Gastroesophageal sphincter (tissue), 3 donors: ENCODE measurements at regions not wholly inside any gene's neighbourhood (a gene's known extent, or its start where the extent isn't known, plus 50 kb on each side); places are given as distances from the start of the nearest gene placed in this dataset.

Experiments used
- CTCF ChIP-seq, 4 experiments: fragments of 200-600 bp in 2 of 4; fragments of 450-650 bp in 2 of 4; sonication (generic) in 1 of 4; IDR thresholded peaks; one replicate each; pipeline ENCODE4 v1.5.1; 2017 to 2019; ENCODE audit warnings: antibody characterized with exemption in 4 of 4, mild to moderate bottlenecking in 2 of 4, moderate library complexity in 2 of 4
- POLR2A ChIP-seq, 2 donors: fragments of 450-650 bp; IDR thresholded peaks; one replicate each; pipeline ENCODE4 v1.6.1; 2017; ENCODE audit warnings: antibody characterized with exemption in 2 of 2, mild to moderate bottlenecking in 2 of 2, moderate library complexity in 1 of 2
- POLR2AphosphoS5 ChIP-seq: sonication (generic); formaldehyde crosslinking; IDR thresholded peaks from one replicate; pipeline ENCODE4 v1.6.1; 2017; ENCODE audit warnings: antibody characterized with exemption

DNA sequence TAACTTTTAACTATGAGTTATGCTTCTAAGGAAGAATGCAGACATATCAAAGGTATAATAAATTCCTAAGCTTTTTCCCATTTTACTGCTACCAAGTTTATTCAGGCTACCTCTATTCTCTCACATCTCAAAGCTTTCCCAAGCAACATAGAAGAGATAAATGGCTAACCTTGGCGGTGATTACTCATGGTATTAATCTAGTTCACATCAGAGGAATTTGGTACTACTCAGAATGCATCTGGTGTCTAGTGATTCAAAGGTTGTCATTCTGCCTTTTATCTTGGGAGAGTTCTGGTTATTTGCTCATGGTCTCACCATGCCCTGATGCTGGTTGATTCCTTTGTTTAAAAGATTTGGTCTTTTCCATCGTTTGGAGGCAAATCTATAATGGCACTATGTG is 182.7 kb downstream of the TAF11L14 start:
- no peak for TF ChIP-seq POLR2AphosphoS5
- TF ChIP-seq CTCF (IDR thresholded peaks at IDR 0.05) = no peak
- no peak for TF ChIP-seq POLR2A (IDR thresholded peaks at IDR 0.05)
